ENCODE measurements at regions not wholly inside any gene's neighbourhood (a gene's known extent, or its start where the extent isn't known, plus 50 kb on each side); places are given as distances from the start of the nearest gene placed in this dataset.
A peak's percentile ranks its signal among the peaks of the same experiment; 100 is the strongest.

- Histone ChIP-seq H3K4me2 (no peak overlapping the region), H3K27me3 (ENCODE audit: insufficient read depth) (peaks cover 8% of the 10 kb centered on the region; the same call in 1 of the 2 replicates)
- TF ChIP-seq EP300 (IDR thresholded peaks at IDR 0.05; ENCODE audit: borderline replicate concordance in 1 of 2, low read depth in 1 of 2, low read length in 1 of 2) (no peak), RXRA (IDR thresholded peaks at IDR 0.05; ENCODE audit: borderline replicate concordance, low read depth) (no peak), MXI1 (IDR thresholded peaks at IDR 0.05; ENCODE audit: low read depth, low read length) (no peak), GABPA (IDR thresholded peaks at IDR 0.05; ENCODE audit: low read depth) (no peak)
- TF ChIP-seq, protein P1, sequence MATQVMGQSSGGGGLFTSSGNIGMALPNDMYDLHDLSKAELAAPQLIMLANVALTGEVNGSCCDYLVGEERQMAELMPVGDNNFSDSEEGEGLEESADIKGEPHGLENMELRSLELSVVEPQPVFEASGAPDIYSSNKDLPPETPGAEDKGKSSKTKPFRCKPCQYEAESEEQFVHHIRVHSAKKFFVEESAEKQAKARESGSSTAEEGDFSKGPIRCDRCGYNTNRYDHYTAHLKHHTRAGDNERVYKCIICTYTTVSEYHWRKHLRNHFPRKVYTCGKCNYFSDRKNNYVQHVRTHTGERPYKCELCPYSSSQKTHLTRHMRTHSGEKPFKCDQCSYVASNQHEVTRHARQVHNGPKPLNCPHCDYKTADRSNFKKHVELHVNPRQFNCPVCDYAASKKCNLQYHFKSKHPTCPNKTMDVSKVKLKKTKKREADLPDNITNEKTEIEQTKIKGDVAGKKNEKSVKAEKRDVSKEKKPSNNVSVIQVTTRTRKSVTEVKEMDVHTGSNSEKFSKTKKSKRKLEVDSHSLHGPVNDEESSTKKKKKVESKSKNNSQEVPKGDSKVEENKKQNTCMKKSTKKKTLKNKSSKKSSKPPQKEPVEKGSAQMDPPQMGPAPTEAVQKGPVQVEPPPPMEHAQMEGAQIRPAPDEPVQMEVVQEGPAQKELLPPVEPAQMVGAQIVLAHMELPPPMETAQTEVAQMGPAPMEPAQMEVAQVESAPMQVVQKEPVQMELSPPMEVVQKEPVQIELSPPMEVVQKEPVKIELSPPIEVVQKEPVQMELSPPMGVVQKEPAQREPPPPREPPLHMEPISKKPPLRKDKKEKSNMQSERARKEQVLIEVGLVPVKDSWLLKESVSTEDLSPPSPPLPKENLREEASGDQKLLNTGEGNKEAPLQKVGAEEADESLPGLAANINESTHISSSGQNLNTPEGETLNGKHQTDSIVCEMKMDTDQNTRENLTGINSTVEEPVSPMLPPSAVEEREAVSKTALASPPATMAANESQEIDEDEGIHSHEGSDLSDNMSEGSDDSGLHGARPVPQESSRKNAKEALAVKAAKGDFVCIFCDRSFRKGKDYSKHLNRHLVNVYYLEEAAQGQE (IDR thresholded peaks at IDR 0.05; ENCODE audit: low read depth, low read length), result no peak
- TF ChIP-seq, protein P2, sequence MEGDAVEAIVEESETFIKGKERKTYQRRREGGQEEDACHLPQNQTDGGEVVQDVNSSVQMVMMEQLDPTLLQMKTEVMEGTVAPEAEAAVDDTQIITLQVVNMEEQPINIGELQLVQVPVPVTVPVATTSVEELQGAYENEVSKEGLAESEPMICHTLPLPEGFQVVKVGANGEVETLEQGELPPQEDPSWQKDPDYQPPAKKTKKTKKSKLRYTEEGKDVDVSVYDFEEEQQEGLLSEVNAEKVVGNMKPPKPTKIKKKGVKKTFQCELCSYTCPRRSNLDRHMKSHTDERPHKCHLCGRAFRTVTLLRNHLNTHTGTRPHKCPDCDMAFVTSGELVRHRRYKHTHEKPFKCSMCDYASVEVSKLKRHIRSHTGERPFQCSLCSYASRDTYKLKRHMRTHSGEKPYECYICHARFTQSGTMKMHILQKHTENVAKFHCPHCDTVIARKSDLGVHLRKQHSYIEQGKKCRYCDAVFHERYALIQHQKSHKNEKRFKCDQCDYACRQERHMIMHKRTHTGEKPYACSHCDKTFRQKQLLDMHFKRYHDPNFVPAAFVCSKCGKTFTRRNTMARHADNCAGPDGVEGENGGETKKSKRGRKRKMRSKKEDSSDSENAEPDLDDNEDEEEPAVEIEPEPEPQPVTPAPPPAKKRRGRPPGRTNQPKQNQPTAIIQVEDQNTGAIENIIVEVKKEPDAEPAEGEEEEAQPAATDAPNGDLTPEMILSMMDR (IDR thresholded peaks at IDR 0.05), result no peak
Observed at GRCh38 chr15:69539345-69539744, 86.7 kb downstream of the RPLP1 start.

GRCh38 chr15:69540622-69541021, 88.0 kb downstream of the RPLP1 start:
- no peak overlapping the region for H3K9ac ChIP-seq
- H3K27ac ChIP-seq (ENCODE audit: low read depth in 2 of 2, low read length in 1 of 2), result peak overlapping the region in 1 of 2 experiments; percentile 84; a peak in 2 of 4 replicates
- TF ChIP-seq RCOR1 (IDR thresholded peaks at IDR 0.05; ENCODE audit: low read length) (0 out of 2 replicates have a peak, but pooled peaks have one; percentile 35), MAX (IDR thresholded peaks at IDR 0.05; ENCODE audit: low read depth) (no peak), FOXM1 (IDR thresholded peaks at IDR 0.05; ENCODE audit: low read depth) (no peak), EP300 (IDR thresholded peaks at IDR 0.05; ENCODE audit: borderline replicate concordance in 1 of 2, low read depth in 1 of 2, low read length in 1 of 2) (peak in 1 of 2 experiments; percentile 23; a peak in 1 of 4 replicates), FOXJ3 (CRISPR knock-in tag; IDR thresholded peaks at IDR 0.05) (no peak), TAF1 (IDR thresholded peaks at IDR 0.05; ENCODE audit: borderline replicate concordance, low read depth, low read length) (no peak), RXRA (IDR thresholded peaks at IDR 0.05; ENCODE audit: borderline replicate concordance, low read depth) (no peak), MEF2A (IDR thresholded peaks at IDR 0.05; ENCODE audit: borderline replicate concordance, low read depth) (no peak), USF2 (IDR thresholded peaks at IDR 0.05; ENCODE audit: borderline replicate concordance, low read depth, low read length) (no peak)
- no peak overlapping the region for H2AFZ ChIP-seq (ENCODE audit: low read depth)
- no peaks in the 10 kb centered on the region for H3K9me3 ChIP-seq
- no peaks in the 10 kb centered on the region for H3K36me3 ChIP-seq (replicated peaks in 1 of 2; ENCODE audit: control insufficient read depth in 1 of 2, insufficient read depth in 2 of 2, low read length in 1 of 2)
- no peaks in the 10 kb centered on the region for H3K79me2 ChIP-seq (ENCODE audit: insufficient read depth)
- no peak overlapping the region for H3K4me2 ChIP-seq
- H3K9me2 ChIP-seq, result no peaks in the 10 kb centered on the region
- 65% methylated on average over 6 of the region's 9 CpGs for WGBS (ENCODE audit: low lambda C conversion rate)
- H3K27me3 ChIP-seq (ENCODE audit: insufficient read depth), result peaks cover 8% of the 10 kb centered on the region; the same call in 1 of the 2 replicates
- no peaks in the 10 kb centered on the region for H4K20me1 ChIP-seq (ENCODE audit: insufficient read depth)
- ChIA-PET POLR2A (interaction anchor here (0.9 kb wide), 1 partner anchor 9 kb away, joined by 3 read pairs; no protein-coding TSS in a partner anchor), CTCF (interaction anchor here (3.1 kb wide), 1 partner anchor 11 kb away, joined by 12 read pairs; no protein-coding TSS in a partner anchor)
- no peak overlapping the region for H3K4me3 ChIP-seq (ENCODE audit: low read depth in 2 of 2, low read length in 1 of 2)
- H3K4me1 ChIP-seq (ENCODE audit: control insufficient read depth in 1 of 2, insufficient read depth in 2 of 2, low read depth in 1 of 2, low read length in 1 of 2), result peaks cover under 1 to 35% of the 10 kb centered on the region in 2 experiments; a peak in 2 of 4 replicates
- no peaks in the 10 kb centered on the region for H3F3A ChIP-seq (replicated peaks; ENCODE audit: insufficient read depth)
- DNase-seq, result peak; percentile 62

More at GRCh38 chr15:69539345-69539744, 86.7 kb downstream of the RPLP1 start:
- no peak overlapping the region for H2AFZ ChIP-seq (ENCODE audit: low read depth)
- no peaks in the 10 kb centered on the region for H3K9me2 ChIP-seq
- POLR2A ChIA-PET, result no interaction called here
- no peak overlapping the region for H3K4me3 ChIP-seq (ENCODE audit: low read depth in 2 of 2, low read length in 1 of 2)
- no peaks in the 10 kb centered on the region for H4K20me1 ChIP-seq (ENCODE audit: insufficient read depth)
- H3F3A ChIP-seq (replicated peaks; ENCODE audit: insufficient read depth), result no peaks in the 10 kb centered on the region
- CTCF ChIA-PET, result interaction anchor here (0.7 to 3.1 kb wide), 4 partner anchors 10 to 1209 kb away, joined by 3 to 12 read pairs (median 4); no protein-coding TSS in a partner anchor
- no peaks in the 10 kb centered on the region for H3K79me2 ChIP-seq (ENCODE audit: insufficient read depth)
- no peak overlapping the region for H3K9ac ChIP-seq
- H3K9me3 ChIP-seq, result no peaks in the 10 kb centered on the region
- peaks cover 9 to 35% of the 10 kb centered on the region in 2 experiments; a peak in 3 of 4 replicates for H3K4me1 ChIP-seq (ENCODE audit: control insufficient read depth in 1 of 2, insufficient read depth in 2 of 2, low read depth in 1 of 2, low read length in 1 of 2)
- WGBS (ENCODE audit: low lambda C conversion rate), result 87% methylated on average over 10 of the region's 11 CpGs
- no peaks in the 10 kb centered on the region for H3K36me3 ChIP-seq (replicated peaks in 1 of 2; ENCODE audit: control insufficient read depth in 1 of 2, insufficient read depth in 2 of 2, low read length in 1 of 2)
- DNase-seq, result no peak
- H3K27ac ChIP-seq (ENCODE audit: low read depth in 2 of 2, low read length in 1 of 2), result no peak overlapping the region

Measured in SK-N-SH (cell line).